ENCODE measurements at regions not wholly inside any gene's neighbourhood (a gene's known extent, or its start where the extent isn't known, plus 50 kb on each side); places are given as distances from the start of the nearest gene placed in this dataset.

GRCh38 chr4:91904556-91904955 lies 399.2 kb upstream of the GRID2 start:
- TF ChIP-seq, protein P1, sequence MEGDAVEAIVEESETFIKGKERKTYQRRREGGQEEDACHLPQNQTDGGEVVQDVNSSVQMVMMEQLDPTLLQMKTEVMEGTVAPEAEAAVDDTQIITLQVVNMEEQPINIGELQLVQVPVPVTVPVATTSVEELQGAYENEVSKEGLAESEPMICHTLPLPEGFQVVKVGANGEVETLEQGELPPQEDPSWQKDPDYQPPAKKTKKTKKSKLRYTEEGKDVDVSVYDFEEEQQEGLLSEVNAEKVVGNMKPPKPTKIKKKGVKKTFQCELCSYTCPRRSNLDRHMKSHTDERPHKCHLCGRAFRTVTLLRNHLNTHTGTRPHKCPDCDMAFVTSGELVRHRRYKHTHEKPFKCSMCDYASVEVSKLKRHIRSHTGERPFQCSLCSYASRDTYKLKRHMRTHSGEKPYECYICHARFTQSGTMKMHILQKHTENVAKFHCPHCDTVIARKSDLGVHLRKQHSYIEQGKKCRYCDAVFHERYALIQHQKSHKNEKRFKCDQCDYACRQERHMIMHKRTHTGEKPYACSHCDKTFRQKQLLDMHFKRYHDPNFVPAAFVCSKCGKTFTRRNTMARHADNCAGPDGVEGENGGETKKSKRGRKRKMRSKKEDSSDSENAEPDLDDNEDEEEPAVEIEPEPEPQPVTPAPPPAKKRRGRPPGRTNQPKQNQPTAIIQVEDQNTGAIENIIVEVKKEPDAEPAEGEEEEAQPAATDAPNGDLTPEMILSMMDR (IDR thresholded peaks at IDR 0.05; ENCODE audit: extremely low read depth, low read depth, low read length): no peak
- no peak overlapping the region for H3K27ac ChIP-seq (ENCODE audit: low read depth, low read length)
- H3K36me3 ChIP-seq (ENCODE audit: insufficient read depth, low read length): no peaks in the 10 kb centered on the region
- DNase-seq (ENCODE audit: insufficient read length, low spot score, missing footprints): no peak
- no peak overlapping the region for H3K4me3 ChIP-seq (ENCODE audit: insufficient read depth, low read length)
- H2AFZ ChIP-seq (ENCODE audit: low read length): no peak overlapping the region
- no peaks in the 10 kb centered on the region for H3K4me1 ChIP-seq (ENCODE audit: insufficient read depth, low read length)
- no peaks in the 10 kb centered on the region for H3K9me3 ChIP-seq (ENCODE audit: low read depth, low read length)
- H3K4me2 ChIP-seq (ENCODE audit: insufficient read depth, low read length): no peak overlapping the region
- no peaks in the 10 kb centered on the region for H3K79me2 ChIP-seq (ENCODE audit: insufficient read depth, low read length)
- no peaks in the 10 kb centered on the region for H4K20me1 ChIP-seq (ENCODE audit: insufficient read depth, low read length)
- no peaks in the 10 kb centered on the region for H3K27me3 ChIP-seq (ENCODE audit: insufficient read depth, low read length)

DNA sequence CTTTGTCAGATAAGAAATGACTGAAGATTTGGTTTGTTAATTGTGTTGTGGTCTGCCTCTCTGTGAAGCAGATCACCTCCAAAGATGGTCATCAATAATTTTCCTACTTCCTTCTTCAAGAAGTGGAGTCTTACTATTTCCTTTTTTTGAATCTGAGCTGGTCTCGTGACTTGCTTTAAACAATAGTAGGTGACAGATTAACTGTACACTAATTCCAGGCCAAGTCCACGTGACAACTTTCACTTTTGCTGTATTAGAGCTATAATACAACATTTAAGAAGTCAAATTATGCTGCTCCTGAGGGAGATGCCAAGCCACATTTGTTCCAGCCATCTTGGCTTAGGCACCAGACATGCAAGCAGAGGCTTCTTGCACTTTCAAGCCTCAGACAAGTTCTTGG lies 393.8 kb upstream of the GRID2 start:
- Histone ChIP-seq H4K20me1 (ENCODE audit: insufficient read depth, low read length) (no peaks in the 10 kb centered on the region), H3K4me1 (ENCODE audit: insufficient read depth, low read length) (no peaks in the 10 kb centered on the region), H3K4me2 (ENCODE audit: insufficient read depth, low read length) (no peak overlapping the region), H3K27me3 (ENCODE audit: insufficient read depth, low read length) (no peaks in the 10 kb centered on the region), H3K79me2 (ENCODE audit: insufficient read depth, low read length) (no peaks in the 10 kb centered on the region), H3K9me3 (ENCODE audit: low read depth, low read length) (no peaks in the 10 kb centered on the region), H2AFZ (ENCODE audit: low read length) (no peak overlapping the region), H3K36me3 (ENCODE audit: insufficient read depth, low read length) (no peaks in the 10 kb centered on the region), H3K4me3 (ENCODE audit: insufficient read depth, low read length) (no peak overlapping the region), H3K27ac (ENCODE audit: low read depth, low read length) (no peak overlapping the region)
- DNase-seq (ENCODE audit: insufficient read length, low spot score, missing footprints): no peak
- TF ChIP-seq, protein P1 (IDR thresholded peaks at IDR 0.05; ENCODE audit: extremely low read depth, low read depth, low read length): no peak

DNA sequence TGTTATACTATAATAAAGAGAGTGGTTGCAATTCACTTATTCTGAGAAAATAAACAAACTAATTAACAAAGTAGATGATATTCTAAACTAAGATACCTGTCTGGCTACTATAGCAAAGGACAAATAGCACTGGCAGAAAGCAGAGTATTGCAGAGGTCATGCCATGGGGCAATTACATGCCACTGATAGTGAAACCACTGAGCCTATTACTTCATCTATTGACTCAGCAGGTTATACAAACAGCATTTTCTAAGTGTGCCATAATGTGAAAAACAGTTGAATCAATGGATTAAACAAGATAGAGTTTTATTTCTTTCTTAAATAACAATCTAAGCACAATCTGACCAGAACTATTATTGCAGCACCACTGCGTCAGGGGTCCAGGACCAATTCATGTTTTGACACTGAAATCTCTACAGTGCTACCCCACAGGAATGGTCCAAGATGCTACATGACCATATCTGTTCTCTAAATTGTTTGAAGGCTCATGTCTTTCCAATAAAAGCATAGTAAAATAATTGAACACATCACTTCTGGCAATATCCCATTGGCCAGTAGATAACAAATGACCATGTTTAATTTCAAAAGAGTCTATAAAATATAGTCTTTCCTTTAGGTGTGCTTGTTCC lies 389.5 kb upstream of the GRID2 start:
- Histone ChIP-seq H3K4me3 (ENCODE audit: insufficient read depth, low read length) (no peak overlapping the region), H3K9me3 (ENCODE audit: low read depth, low read length) (no peaks in the 10 kb centered on the region), H4K20me1 (ENCODE audit: insufficient read depth, low read length) (no peaks in the 10 kb centered on the region), H2AFZ (ENCODE audit: low read length) (no peak overlapping the region), H3K27ac (ENCODE audit: low read depth, low read length) (no peak overlapping the region), H3K4me1 (ENCODE audit: insufficient read depth, low read length) (no peaks in the 10 kb centered on the region), H3K27me3 (ENCODE audit: insufficient read depth, low read length) (no peaks in the 10 kb centered on the region), H3K79me2 (ENCODE audit: insufficient read depth, low read length) (no peaks in the 10 kb centered on the region), H3K4me2 (ENCODE audit: insufficient read depth, low read length) (no peak overlapping the region), H3K36me3 (ENCODE audit: insufficient read depth, low read length) (no peaks in the 10 kb centered on the region)
- DNase-seq (ENCODE audit: insufficient read length, low spot score, missing footprints): no peak
- TF ChIP-seq, protein P1 (IDR thresholded peaks at IDR 0.05; ENCODE audit: extremely low read depth, low read depth, low read length): no peak

GRCh38 chr4:91916219-91916618 lies 387.5 kb upstream of the GRID2 start:
- TF ChIP-seq, protein P1 (IDR thresholded peaks at IDR 0.05; ENCODE audit: extremely low read depth, low read depth, low read length): no peak
- Histone ChIP-seq H3K9me3 (ENCODE audit: low read depth, low read length) (no peaks in the 10 kb centered on the region), H3K36me3 (ENCODE audit: insufficient read depth, low read length) (no peaks in the 10 kb centered on the region), H4K20me1 (ENCODE audit: insufficient read depth, low read length) (no peaks in the 10 kb centered on the region), H2AFZ (ENCODE audit: low read length) (no peak overlapping the region), H3K79me2 (ENCODE audit: insufficient read depth, low read length) (no peaks in the 10 kb centered on the region), H3K4me1 (ENCODE audit: insufficient read depth, low read length) (no peaks in the 10 kb centered on the region), H3K4me3 (ENCODE audit: insufficient read depth, low read length) (no peak overlapping the region), H3K4me2 (ENCODE audit: insufficient read depth, low read length) (no peak overlapping the region), H3K27me3 (ENCODE audit: insufficient read depth, low read length) (no peaks in the 10 kb centered on the region), H3K27ac (ENCODE audit: low read depth, low read length) (no peak overlapping the region)
- DNase-seq (ENCODE audit: insufficient read length, low spot score, missing footprints): no peak

Data from osteoblast (primary cell).